KOPT-K1 (cell line): ENCODE measurements at regions not wholly inside any gene's neighbourhood (a gene's known extent, or its start where the extent isn't known, plus 50 kb on each side); places are given as distances from the start of the nearest gene placed in this dataset.

ENCODE experiments used
- H3K27ac ChIP-seq: fragments of 200-600 bp; sonication (generic); 2 replicates; pipeline ENCODE4 v1.5.1; 2016; ENCODE audit warnings: antibody characterized with exemption, mild to moderate bottlenecking, low read depth, low read length; ENCODE audit not compliant: poor library complexity, severe bottlenecking
- H3K36me3 ChIP-seq: fragments of 200-600 bp; sonication (generic); 2 replicates; pipeline ENCODE4 v1.5.1; 2017; ENCODE audit warnings: antibody characterized with exemption, mild to moderate bottlenecking, low read length, moderate library complexity; ENCODE audit not compliant: insufficient read depth
- H3K9me3 ChIP-seq: fragments of 200-600 bp; sonication (generic); 2 replicates; pipeline ENCODE4 v1.5.1; 2017; ENCODE audit warnings: antibody characterized with exemption, low read length, mild to moderate bottlenecking; ENCODE audit not compliant: insufficient read depth, poor library complexity, severe bottlenecking

- no peaks in the 10 kb centered on the region for H3K9me3 ChIP-seq
- no peak overlapping the region for H3K27ac ChIP-seq
- no peaks in the 10 kb centered on the region for H3K36me3 ChIP-seq
Measured at GRCh38 chr10:25661632-25662031, 272.4 kb upstream of the MYO3A start.

- no peaks in the 10 kb centered on the region for H3K9me3 ChIP-seq
- H3K36me3 ChIP-seq: no peaks in the 10 kb centered on the region
- H3K27ac ChIP-seq: no peak overlapping the region
Measured at GRCh38 chr10:25666276-25666675, 267.8 kb upstream of the MYO3A start.

- no peaks in the 10 kb centered on the region for H3K9me3 ChIP-seq
- H3K36me3 ChIP-seq: no peaks in the 10 kb centered on the region
- no peak overlapping the region for H3K27ac ChIP-seq
Measured at GRCh38 chr10:25675204-25675603, 258.8 kb upstream of the MYO3A start.

DNA sequence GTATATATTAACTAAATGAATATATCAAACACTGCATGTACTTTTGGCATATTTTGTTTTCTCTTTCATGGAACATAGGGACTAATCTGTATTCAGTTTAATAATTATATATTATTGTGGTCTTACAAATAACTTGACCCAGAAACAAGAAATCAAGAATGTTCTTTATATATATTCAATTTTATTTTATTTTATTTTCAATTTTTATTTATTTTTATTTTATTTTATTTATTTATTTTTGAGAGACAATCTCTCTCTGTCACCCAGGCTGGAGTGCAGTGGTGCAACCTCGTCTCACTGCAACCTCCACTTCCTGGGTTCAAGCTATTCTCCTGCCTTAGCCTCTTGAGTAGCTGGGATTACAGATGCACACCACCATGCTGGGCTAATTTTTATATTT is 258.4 kb upstream of the MYO3A start:
- no peaks in the 10 kb centered on the region for H3K9me3 ChIP-seq
- H3K27ac ChIP-seq: no peak overlapping the region
- no peaks in the 10 kb centered on the region for H3K36me3 ChIP-seq

- no peak overlapping the region for H3K27ac ChIP-seq
- H3K9me3 ChIP-seq: no peaks in the 10 kb centered on the region
Measured at GRCh38 chr10:25678220-25678619, 255.8 kb upstream of the MYO3A start.

DNA sequence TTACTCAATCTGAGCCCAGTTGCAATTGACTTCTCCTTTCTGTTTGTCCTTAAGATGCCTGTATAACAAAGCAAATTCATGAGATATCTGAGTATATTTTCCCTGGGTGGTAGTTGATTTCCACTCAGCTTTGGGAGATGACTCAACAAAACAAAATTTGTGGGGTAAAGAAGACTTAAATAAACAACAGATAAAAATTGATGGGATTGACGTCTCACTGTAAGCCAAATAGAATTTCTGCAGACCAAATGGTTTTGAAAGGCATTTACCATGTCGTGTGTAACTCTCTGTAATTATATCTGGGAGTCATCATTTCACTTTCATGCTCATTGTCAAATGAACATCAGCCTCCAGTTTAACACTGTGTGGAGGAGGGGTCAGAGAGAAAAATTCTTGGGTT is 255.4 kb upstream of the MYO3A start:
- no peaks in the 10 kb centered on the region for H3K9me3 ChIP-seq
- H3K36me3 ChIP-seq: no peaks in the 10 kb centered on the region
- H3K27ac ChIP-seq: no peak overlapping the region

More at GRCh38 chr10:25678220-25678619, 255.8 kb upstream of the MYO3A start:
- no peaks in the 10 kb centered on the region for H3K36me3 ChIP-seq

GRCh38 chr10:25682203-25682851 is 251.7 kb upstream of the MYO3A start:
- no peaks in the 10 kb centered on the region for H3K36me3 ChIP-seq
- H3K27ac ChIP-seq: no peak overlapping the region
- no peaks in the 10 kb centered on the region for H3K9me3 ChIP-seq

- Histone ChIP-seq H3K9me3 (no peaks in the 10 kb centered on the region), H3K27ac (no peak overlapping the region), H3K36me3 (no peaks in the 10 kb centered on the region)
Measured at GRCh38 chr10:25683344-25683743, 250.7 kb upstream of the MYO3A start.

GRCh38 chr10:25687521-25687920 is 246.5 kb upstream of the MYO3A start:
- no peaks in the 10 kb centered on the region for H3K36me3 ChIP-seq
- no peak overlapping the region for H3K27ac ChIP-seq
- H3K9me3 ChIP-seq: no peaks in the 10 kb centered on the region

DNA sequence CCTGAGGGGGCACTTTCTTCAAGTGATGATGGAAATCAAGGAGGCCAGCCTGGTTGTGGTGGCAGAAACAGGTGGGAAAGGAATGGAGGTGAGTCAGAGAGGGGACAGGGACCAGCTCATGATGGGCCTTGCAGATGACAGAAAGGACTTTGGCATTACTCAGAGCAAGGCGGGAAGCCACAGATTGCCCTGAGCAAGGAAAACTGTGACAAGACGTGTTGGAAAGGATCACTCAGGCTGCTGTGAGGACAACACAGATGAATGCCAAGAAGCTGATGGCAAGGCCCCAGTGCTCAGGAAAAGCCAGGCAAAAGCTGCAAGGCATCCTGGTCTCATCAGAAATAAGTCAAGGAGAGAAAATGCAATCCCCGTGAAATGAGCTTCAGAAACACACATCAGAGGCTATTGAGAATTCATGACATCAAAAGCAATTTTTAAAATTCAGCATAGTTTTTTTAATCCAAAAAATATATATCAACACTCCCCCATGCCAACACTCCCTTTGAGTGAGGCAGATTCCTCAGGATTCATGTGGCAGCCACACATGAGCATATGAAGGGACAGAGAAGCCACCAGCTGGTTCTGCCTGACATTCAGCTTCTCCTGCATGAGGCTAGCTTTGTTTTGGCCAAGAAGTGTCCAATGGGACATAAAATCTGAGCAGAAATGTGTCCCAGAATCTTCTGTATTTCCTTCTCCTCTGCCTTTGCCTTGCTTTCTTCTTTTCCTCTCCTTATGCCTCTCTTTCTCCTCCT is 244.5 kb upstream of the MYO3A start:
- H3K36me3 ChIP-seq: no peaks in the 10 kb centered on the region
- H3K9me3 ChIP-seq: no peaks in the 10 kb centered on the region
- no peak overlapping the region for H3K27ac ChIP-seq

DNA sequence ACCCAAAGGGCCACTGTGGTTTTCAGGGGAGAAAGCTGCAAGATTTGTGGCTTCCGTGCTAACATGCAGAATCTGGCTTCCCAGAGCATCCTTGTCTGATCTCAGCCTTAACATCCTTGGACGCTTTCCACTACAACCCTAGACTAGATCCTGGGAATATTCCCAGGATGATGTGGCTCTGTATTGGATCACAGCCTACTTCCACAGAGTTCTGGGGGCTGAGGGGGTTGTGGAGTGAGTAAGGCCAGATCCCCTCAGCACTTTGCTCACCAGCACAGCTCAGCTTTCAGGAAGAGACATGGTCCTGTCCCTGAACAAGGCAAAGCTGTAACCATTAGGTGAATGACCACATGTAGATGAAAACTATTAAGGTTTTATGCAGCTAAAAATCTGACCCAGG is 241.3 kb upstream of the MYO3A start:
- Histone ChIP-seq H3K27ac (no peak overlapping the region), H3K36me3 (no peaks in the 10 kb centered on the region), H3K9me3 (no peaks in the 10 kb centered on the region)

- no peaks in the 10 kb centered on the region for H3K36me3 ChIP-seq
- no peaks in the 10 kb centered on the region for H3K9me3 ChIP-seq
- no peak overlapping the region for H3K27ac ChIP-seq
Measured at GRCh38 chr10:25694206-25694933, 239.7 kb upstream of the MYO3A start.

- H3K27ac ChIP-seq: no peak overlapping the region
- H3K9me3 ChIP-seq: no peaks in the 10 kb centered on the region
- H3K36me3 ChIP-seq: no peaks in the 10 kb centered on the region
Measured at GRCh38 chr10:25694971-25695370, 239.1 kb upstream of the MYO3A start.

- Histone ChIP-seq H3K27ac (no peak overlapping the region), H3K9me3 (no peaks in the 10 kb centered on the region), H3K36me3 (no peaks in the 10 kb centered on the region)
Measured at GRCh38 chr10:25695586-25695985, 238.4 kb upstream of the MYO3A start.

GRCh38 chr10:25696013-25696708 is 237.9 kb upstream of the MYO3A start:
- no peak overlapping the region for H3K27ac ChIP-seq
- no peaks in the 10 kb centered on the region for H3K9me3 ChIP-seq
- H3K36me3 ChIP-seq: no peaks in the 10 kb centered on the region
